Mesenchymal stem cell (in vitro differentiated cells and primary cell): ENCODE measurements at regions not wholly inside any gene's neighbourhood (a gene's known extent, or its start where the extent isn't known, plus 50 kb on each side); places are given as distances from the start of the nearest gene placed in this dataset.

Experiments used
- DNase-seq: peaks from one replicate; pipeline ENCODE4 v3.0.0-alpha.2; 2013
- H2AFZ ChIP-seq: one replicate; pipeline ENCODE4 v1.6.1; 2013; ENCODE audit warnings: low read depth, mild to moderate bottlenecking, control low read depth, inconsistent platforms, low read length, moderate library complexity
- H2AK5ac ChIP-seq: 2 replicates; pipeline ENCODE4 v1.6.1; 2013; ENCODE audit warnings: low read length, moderate library complexity, mild to moderate bottlenecking, inconsistent platforms; ENCODE audit not compliant: severe bottlenecking
- H2BK120ac ChIP-seq: one replicate; pipeline ENCODE4 v1.6.1; 2013; ENCODE audit warnings: low read depth, mild to moderate bottlenecking, inconsistent platforms, low read length, moderate library complexity
- H2BK12ac ChIP-seq, 2 experiments: one replicate each; pipeline ENCODE4 v1.6.1; 2013; ENCODE audit warnings: inconsistent platforms in 2 of 2, low read length in 2 of 2, mild to moderate bottlenecking in 2 of 2, moderate library complexity in 2 of 2, control low read depth in 1 of 2
- H2BK15ac ChIP-seq: one replicate; pipeline ENCODE4 v1.6.1; 2013; ENCODE audit warnings: mild to moderate bottlenecking, low read depth, inconsistent platforms; ENCODE audit not compliant: poor library complexity, severe bottlenecking
- H2BK5ac ChIP-seq: 2 replicates; pipeline ENCODE4 v1.6.1; 2013; ENCODE audit warnings: low read depth, mild to moderate bottlenecking, low read length, control low read depth, inconsistent platforms; ENCODE audit not compliant: poor library complexity, severe bottlenecking
- H3K14ac ChIP-seq, 2 experiments: one replicate each; pipeline ENCODE4 v1.6.1; 2013; ENCODE audit warnings: inconsistent platforms in 2 of 2, low read length in 2 of 2, control low read depth in 1 of 2, mild to moderate bottlenecking in 1 of 2, moderate library complexity in 1 of 2
- H3K18ac ChIP-seq, 2 experiments: one replicate each; pipeline ENCODE4 v1.6.1; 2013; ENCODE audit warnings: inconsistent platforms in 2 of 2, low read length in 2 of 2, control low read depth in 1 of 2, low read depth in 1 of 2, mild to moderate bottlenecking in 1 of 2
- H3K23ac ChIP-seq, 2 experiments: one replicate each; pipeline ENCODE4 v1.6.1; 2013; ENCODE audit warnings: inconsistent platforms in 2 of 2, low read length in 2 of 2, mild to moderate bottlenecking in 2 of 2, moderate library complexity in 2 of 2, control low read depth in 1 of 2
- H3K27ac ChIP-seq: 2 replicates; pipeline ENCODE4 v1.5.1; 2013; ENCODE audit warnings: mild to moderate bottlenecking, moderate library complexity, low read length, control low read depth, inconsistent platforms; ENCODE audit not compliant: poor library complexity, severe bottlenecking
- H3K27me3 ChIP-seq, 2 experiments: 2 replicates each; pipeline versions ENCODE4 v1.6.1 to v1.7.0; 2013; ENCODE audit warnings: low read length in 2 of 2, mild to moderate bottlenecking in 2 of 2, moderate library complexity in 2 of 2, control low read depth in 1 of 2, inconsistent platforms in 1 of 2; ENCODE audit not compliant: control insufficient read depth in 1 of 2, insufficient read depth in 1 of 2
- H3K36me3 ChIP-seq, 2 experiments: 2 replicates each; pipeline versions ENCODE4 v1.6.1 to v1.7.0; 2013; ENCODE audit warnings: low read length in 2 of 2, control low read depth in 1 of 2, inconsistent platforms in 1 of 2, low read depth in 1 of 2, mild to moderate bottlenecking in 1 of 2; ENCODE audit not compliant: insufficient read depth in 2 of 2, control insufficient read depth in 1 of 2
- H3K4ac ChIP-seq, 2 experiments: one replicate each; pipeline ENCODE4 v1.6.1; 2013; ENCODE audit warnings: inconsistent platforms in 2 of 2, low read length in 2 of 2, mild to moderate bottlenecking in 2 of 2, moderate library complexity in 2 of 2, control low read depth in 1 of 2, low read depth in 1 of 2
- H3K4me1 ChIP-seq: 2 replicates; pipeline ENCODE4 v1.6.1; 2013; ENCODE audit warnings: low read depth, low read length, control low read depth; ENCODE audit not compliant: control insufficient read depth, insufficient read depth
- H3K4me2 ChIP-seq: 2 replicates; pipeline ENCODE4 v1.6.1; 2013; ENCODE audit warnings: low read length, mild to moderate bottlenecking, inconsistent platforms; ENCODE audit not compliant: poor library complexity, severe bottlenecking
- H3K4me3 ChIP-seq, 2 experiments: 2 replicates each; pipeline versions ENCODE4 v1.5.1 to v1.7.0; 2013; ENCODE audit warnings: low read length in 2 of 2, mild to moderate bottlenecking in 2 of 2, control low read depth in 1 of 2, low read depth in 1 of 2; ENCODE audit not compliant: insufficient read depth in 1 of 2
- H3K79me1 ChIP-seq: replicated peaks from 2 replicates; pipeline ENCODE4 v1.6.1; 2013; ENCODE audit warnings: mild to moderate bottlenecking, control low read depth, low read length, inconsistent platforms; ENCODE audit not compliant: poor library complexity, severe bottlenecking
- H3K9ac ChIP-seq: 2 replicates; pipeline ENCODE4 v1.7.0; 2013; ENCODE audit warnings: mild to moderate bottlenecking, low read length, moderate library complexity
- H3K9me3 ChIP-seq: 2 replicates; pipeline ENCODE4 v1.7.0; 2013; ENCODE audit warnings: mild to moderate bottlenecking, low read length; ENCODE audit not compliant: control insufficient read depth
- H4K8ac ChIP-seq: one replicate; pipeline ENCODE4 v1.6.1; 2013; ENCODE audit warnings: inconsistent platforms, mild to moderate bottlenecking, low read length, moderate library complexity
- H4K91ac ChIP-seq: one replicate; pipeline ENCODE4 v1.6.1; 2013; ENCODE audit warnings: mild to moderate bottlenecking, low read length, inconsistent platforms
- WGBS: methylation state at CpG from one replicate; pipeline ENCODE4 v1.1.7; 2013; ENCODE audit warnings: mixed read lengths; 5-methylcytosine and 5-hydroxymethylcytosine counted together

DNA sequence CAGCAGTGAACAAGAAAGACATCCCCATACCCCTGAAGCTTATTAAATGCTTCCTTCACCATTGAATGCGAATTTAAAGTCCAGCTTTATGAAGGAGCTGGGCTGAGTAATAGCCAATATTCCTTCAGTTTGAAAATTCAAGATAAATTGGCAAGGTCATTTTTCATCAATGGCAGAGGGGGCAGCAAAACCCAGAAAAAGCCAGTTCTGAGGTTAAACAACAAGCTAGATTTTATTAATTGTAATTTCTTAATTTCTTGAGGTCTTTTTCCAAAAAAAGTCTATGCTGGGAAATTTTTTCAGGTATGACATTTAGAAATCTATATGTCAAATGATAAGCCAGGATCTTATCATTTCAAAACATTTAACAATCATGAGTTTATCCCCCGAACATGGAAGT is 808.9 kb downstream of the RPA4 start:
- Histone ChIP-seq H3K4me3 (no peak overlapping the region), H2BK15ac (no peak overlapping the region), H2AFZ (no peak overlapping the region), H3K27ac (no peak overlapping the region), H2BK12ac (no peak overlapping the region), H3K4ac (no peak overlapping the region), H2BK5ac (no peak overlapping the region), H3K36me3 (no peaks in the 10 kb centered on the region), H4K8ac (no peak overlapping the region), H3K79me1 (no peaks in the 10 kb centered on the region), H2AK5ac (no peak overlapping the region), H3K27me3 (no peaks in the 10 kb centered on the region), H3K9ac (no peak overlapping the region), H3K23ac (no peak overlapping the region), H3K14ac (no peak overlapping the region), H4K91ac (no peak overlapping the region), H3K18ac (no peak overlapping the region), H3K4me2 (no peak overlapping the region), H3K9me3 (no peaks in the 10 kb centered on the region), H3K4me1 (no peaks in the 10 kb centered on the region), H2BK120ac (no peak overlapping the region)
- DNase-seq: no peak
- 87% methylated on average over 2 of the region's 2 CpGs for WGBS

DNA sequence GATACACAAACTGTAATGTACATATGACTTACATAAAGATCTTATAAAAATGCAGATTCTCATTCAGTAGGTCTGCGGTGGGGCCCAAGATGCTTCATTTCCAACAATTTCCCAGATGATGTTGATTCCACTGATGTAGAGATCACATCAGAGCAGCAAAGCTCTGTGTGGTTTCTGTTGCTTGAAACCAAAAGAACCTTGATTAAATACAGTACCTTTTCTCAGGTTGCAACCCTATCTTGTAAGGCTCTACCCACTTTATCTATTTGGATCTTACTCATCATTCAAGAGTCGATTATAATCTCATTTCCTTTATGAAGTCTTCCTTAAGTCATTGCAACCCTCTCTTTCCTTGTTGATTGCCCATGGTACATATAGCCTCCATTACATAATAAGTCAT is 816.8 kb downstream of the RPA4 start:
- Histone ChIP-seq H3K9ac (no peak overlapping the region), H4K91ac (no peak overlapping the region), H3K27me3 (peaks cover 0 to 6% of the 10 kb centered on the region in 2 experiments), H2BK5ac (no peak overlapping the region), H4K8ac (no peak overlapping the region), H3K4me1 (no peaks in the 10 kb centered on the region), H3K4me3 (no peak overlapping the region), H3K27ac (no peak overlapping the region), H3K14ac (no peak overlapping the region), H3K79me1 (no peaks in the 10 kb centered on the region), H2BK12ac (no peak overlapping the region), H3K4me2 (no peak overlapping the region), H3K4ac (no peak overlapping the region), H2BK120ac (no peak overlapping the region), H2AFZ (no peak overlapping the region), H3K18ac (no peak overlapping the region), H3K36me3 (no peaks in the 10 kb centered on the region), H2AK5ac (no peak overlapping the region), H3K9me3 (no peaks in the 10 kb centered on the region), H2BK15ac (no peak overlapping the region), H3K23ac (no peak overlapping the region)
- 100% methylated on average over 1 of the region's 2 CpGs for WGBS
- no peak for DNase-seq

DNA sequence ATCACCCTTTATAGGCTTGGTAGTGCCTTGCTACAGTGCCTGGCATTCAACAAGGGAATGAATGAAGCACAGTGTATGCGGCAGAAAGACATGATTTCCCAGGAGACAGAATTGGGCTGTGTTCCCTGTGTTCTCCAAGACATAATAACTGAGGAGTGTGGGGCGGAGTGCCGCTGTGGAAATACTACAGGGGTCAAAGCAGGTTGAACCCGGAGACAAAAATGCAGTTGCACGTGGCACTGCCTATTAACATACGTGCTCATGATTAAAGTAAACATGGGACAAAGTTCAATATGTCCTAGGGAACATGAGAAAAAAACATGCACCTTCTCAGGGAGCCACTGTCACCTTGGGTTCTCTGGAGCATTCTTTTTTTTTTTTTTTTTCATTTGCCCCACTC is 820.8 kb downstream of the RPA4 start:
- H2BK15ac ChIP-seq: no peak overlapping the region
- H3K27ac ChIP-seq: no peak overlapping the region
- H3K36me3 ChIP-seq: no peaks in the 10 kb centered on the region
- H2BK120ac ChIP-seq: no peak overlapping the region
- H3K23ac ChIP-seq: no peak overlapping the region
- peaks cover 0 to 6% of the 10 kb centered on the region in 2 experiments for H3K27me3 ChIP-seq
- no peak overlapping the region for H2BK12ac ChIP-seq
- 89% methylated on average over 6 of the region's 6 CpGs for WGBS
- no peak overlapping the region for H3K4ac ChIP-seq
- no peaks in the 10 kb centered on the region for H3K4me1 ChIP-seq
- H3K4me2 ChIP-seq: no peak overlapping the region
- no peak overlapping the region for H3K18ac ChIP-seq
- no peak overlapping the region for H3K9ac ChIP-seq
- H3K79me1 ChIP-seq: no peaks in the 10 kb centered on the region
- H3K9me3 ChIP-seq: no peaks in the 10 kb centered on the region
- no peak overlapping the region for H3K14ac ChIP-seq
- no peak overlapping the region for H2BK5ac ChIP-seq
- H2AFZ ChIP-seq: no peak overlapping the region
- no peak overlapping the region for H4K91ac ChIP-seq
- DNase-seq: no peak
- no peak overlapping the region for H3K4me3 ChIP-seq
- H4K8ac ChIP-seq: no peak overlapping the region
- H2AK5ac ChIP-seq: no peak overlapping the region

- Histone ChIP-seq H3K4ac (no peak overlapping the region), H3K79me1 (no peaks in the 10 kb centered on the region), H2BK12ac (no peak overlapping the region), H3K27ac (no peak overlapping the region), H2BK15ac (no peak overlapping the region), H2AK5ac (no peak overlapping the region), H4K91ac (no peak overlapping the region), H3K4me2 (no peak overlapping the region), H3K36me3 (no peaks in the 10 kb centered on the region), H3K23ac (no peak overlapping the region), H3K4me3 (no peak overlapping the region), H4K8ac (no peak overlapping the region), H3K14ac (no peak overlapping the region), H2BK120ac (no peak overlapping the region), H3K9ac (no peak overlapping the region), H3K18ac (no peak overlapping the region), H2BK5ac (no peak overlapping the region), H3K27me3 (peaks cover 0 to 6% of the 10 kb centered on the region in 2 experiments), H2AFZ (no peak overlapping the region), H3K9me3 (no peaks in the 10 kb centered on the region), H3K4me1 (no peaks in the 10 kb centered on the region)
- 100% methylated on average over 1 of the region's 1 CpG for WGBS
- DNase-seq: no peak
Observed at GRCh38 chrX:97704881-97705280, 821.2 kb downstream of the RPA4 start.
